Hepatocyte (in vitro differentiated cells): ENCODE measurements at regions not wholly inside any gene's neighbourhood (a gene's known extent, or its start where the extent isn't known, plus 50 kb on each side); places are given as distances from the start of the nearest gene placed in this dataset.
A peak's percentile ranks its signal among the peaks of the same experiment; 100 is the strongest.

Source experiments
- DNase-seq: peaks from one replicate; pipeline ENCODE4 v3.0.0-alpha.2; 2016; ENCODE audit warnings: low spot score
- H2AFZ ChIP-seq: fragments of 200-600 bp; sonication (generic); 2 replicates; pipeline ENCODE4 v1.6.0; 2016; ENCODE audit warnings: antibody characterized with exemption, mild to moderate bottlenecking
- H3K27ac ChIP-seq: fragments of 200-600 bp; sonication (generic); 2 replicates; pipeline ENCODE4 v1.5.1; 2016; ENCODE audit warnings: mild to moderate bottlenecking
- H3K27me3 ChIP-seq: fragments of 200-600 bp; sonication (generic); 2 replicates; pipeline ENCODE4 v1.6.1; 2016
- H3K36me3 ChIP-seq: fragments of 200-600 bp; sonication (generic); replicated peaks from 2 replicates; pipeline ENCODE4 v1.5.1; 2016; ENCODE audit warnings: low read depth; ENCODE audit not compliant: insufficient read depth
- H3K4me1 ChIP-seq: fragments of 200-600 bp; sonication (generic); 2 replicates; pipeline ENCODE4 v1.5.1; 2016; ENCODE audit warnings: mild to moderate bottlenecking, moderate library complexity; ENCODE audit not compliant: insufficient read depth
- H3K4me2 ChIP-seq: fragments of 200-600 bp; sonication (generic); 2 replicates; pipeline ENCODE4 v1.6.0; 2016
- H3K4me3 ChIP-seq: fragments of 200-600 bp; sonication (generic); 2 replicates; pipeline ENCODE4 v1.5.1; 2016; ENCODE audit warnings: mild to moderate bottlenecking
- H3K79me2 ChIP-seq: fragments of 200-600 bp; sonication (generic); 2 replicates; pipeline ENCODE4 v1.6.0; 2017; ENCODE audit warnings: mild to moderate bottlenecking
- H3K9me2 ChIP-seq: fragments of 200-600 bp; sonication (generic); replicated peaks from 2 replicates; pipeline ENCODE4 v1.6.0; 2017; ENCODE audit warnings: mild to moderate bottlenecking; ENCODE audit not compliant: insufficient read depth
- H3K9me3 ChIP-seq: fragments of 200-600 bp; sonication (generic); 2 replicates; pipeline ENCODE4 v1.5.1; 2016; ENCODE audit warnings: low read depth, mild to moderate bottlenecking
- H4K20me1 ChIP-seq: fragments of 200-600 bp; sonication (generic); 2 replicates; pipeline ENCODE4 v1.6.0; 2016; ENCODE audit warnings: mild to moderate bottlenecking; ENCODE audit not compliant: insufficient read depth, poor library complexity, severe bottlenecking
- CTCF ChIP-seq: fragments of 200-600 bp; sonication (generic); IDR thresholded peaks from 2 replicates; pipeline ENCODE4 v1.5.1; 2016; ENCODE audit warnings: antibody characterized with exemption, mild to moderate bottlenecking; ENCODE audit not compliant: poor library complexity
- EZH2 ChIP-seq: fragments of 200-600 bp; sonication (generic); IDR thresholded peaks from 2 replicates; pipeline ENCODE4 v1.6.1; 2016; ENCODE audit warnings: antibody characterized with exemption, mild to moderate bottlenecking, borderline replicate concordance
- EZH2phosphoT487 ChIP-seq: fragments of 200-600 bp; sonication (generic); IDR thresholded peaks from one replicate; pipeline ENCODE4 v1.6.1; 2018; ENCODE audit warnings: antibody characterized with exemption, mild to moderate bottlenecking, low read depth, moderate library complexity; ENCODE audit not compliant: unreplicated experiment, severe bottlenecking
- WGBS: methylation state at CpG from one replicate; pipeline ENCODE4 v1.1.6; 2016; ENCODE audit warnings: low lambda C conversion rate; ENCODE audit errors: missing lambda C conversion rate; 5-methylcytosine and 5-hydroxymethylcytosine counted together

- no peak overlapping the region for H2AFZ ChIP-seq
- H3K36me3 ChIP-seq = no peaks in the 10 kb centered on the region
- peaks cover 7% of the 10 kb centered on the region for H3K27me3 ChIP-seq
- DNase-seq = no peak
- no peaks in the 10 kb centered on the region for H3K79me2 ChIP-seq
- H3K9me2 ChIP-seq = no peaks in the 10 kb centered on the region
- no peak overlapping the region for H3K4me2 ChIP-seq
- no peaks in the 10 kb centered on the region for H3K9me3 ChIP-seq
- H3K27ac ChIP-seq = no peak overlapping the region
- H3K4me1 ChIP-seq = peaks cover 10% of the 10 kb centered on the region
- no peaks in the 10 kb centered on the region for H4K20me1 ChIP-seq
- 76% methylated on average over 12 of the region's 13 CpGs for WGBS
- TF ChIP-seq EZH2 (no peak), CTCF (no peak), EZH2phosphoT487 (no peak)
- no peak overlapping the region for H3K4me3 ChIP-seq
These were observed 453.2 kb downstream of the PTPRU start for GRCh38 chr1:29689372-29690030.

DNA sequence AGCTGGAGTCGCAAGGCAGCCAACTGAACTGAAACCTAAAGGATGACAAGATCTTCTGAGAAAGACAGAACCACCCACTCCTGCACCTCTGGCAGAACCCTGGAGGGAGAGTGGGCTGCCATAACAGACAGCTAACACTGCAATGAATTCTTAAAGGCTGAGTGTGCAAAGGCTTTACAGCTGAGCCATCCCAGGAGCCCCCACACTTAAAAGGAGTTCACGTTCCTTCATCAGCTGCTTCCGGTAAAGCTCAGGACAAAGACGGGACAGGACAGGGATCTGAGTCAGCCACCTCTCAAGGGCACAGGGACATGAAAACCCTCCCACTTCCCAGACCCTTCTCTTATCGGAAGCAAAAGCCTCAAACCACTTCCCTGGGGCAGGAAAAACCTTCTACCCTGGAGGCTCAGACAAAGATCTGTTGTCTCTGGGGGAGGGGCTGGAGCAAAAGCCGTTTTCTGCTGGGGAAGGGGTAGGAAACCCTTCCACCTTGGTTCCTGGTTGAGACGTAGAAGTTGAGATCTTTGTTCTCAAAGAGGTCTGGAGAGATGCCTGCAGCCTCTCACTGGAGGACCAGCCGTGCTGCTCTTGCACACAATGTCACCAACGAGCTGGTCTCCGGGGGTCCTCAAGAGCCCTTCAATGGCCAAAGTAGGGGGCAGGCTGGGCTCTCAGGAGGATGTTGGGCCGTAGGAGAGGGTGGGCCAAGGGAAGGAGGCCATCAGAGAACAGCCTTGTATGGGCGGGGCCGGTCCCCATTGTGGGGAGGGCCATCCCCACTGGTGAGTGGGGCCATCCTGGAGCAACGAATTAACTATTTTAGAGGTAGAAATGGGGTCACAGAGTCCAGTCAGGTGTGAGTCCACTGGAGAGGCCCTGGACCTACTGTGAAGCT lies 452.4 kb downstream of the PTPRU start:
- H4K20me1 ChIP-seq = no peaks in the 10 kb centered on the region
- H3K9me2 ChIP-seq = no peaks in the 10 kb centered on the region
- H3K79me2 ChIP-seq = no peaks in the 10 kb centered on the region
- 54% methylated on average over 13 of the region's 14 CpGs for WGBS
- no peaks in the 10 kb centered on the region for H3K9me3 ChIP-seq
- peak overlapping the region; percentile 16 for H3K4me2 ChIP-seq
- TF ChIP-seq EZH2 (no peak), CTCF (no peak), EZH2phosphoT487 (no peak)
- peaks cover 7% of the 10 kb centered on the region for H3K27me3 ChIP-seq
- DNase-seq = peak; percentile 46
- H2AFZ ChIP-seq = no peak overlapping the region
- H3K4me3 ChIP-seq = no peak overlapping the region
- no peaks in the 10 kb centered on the region for H3K36me3 ChIP-seq
- H3K4me1 ChIP-seq = peaks cover 10% of the 10 kb centered on the region
- H3K27ac ChIP-seq = peak overlapping the region; percentile 1

DNA sequence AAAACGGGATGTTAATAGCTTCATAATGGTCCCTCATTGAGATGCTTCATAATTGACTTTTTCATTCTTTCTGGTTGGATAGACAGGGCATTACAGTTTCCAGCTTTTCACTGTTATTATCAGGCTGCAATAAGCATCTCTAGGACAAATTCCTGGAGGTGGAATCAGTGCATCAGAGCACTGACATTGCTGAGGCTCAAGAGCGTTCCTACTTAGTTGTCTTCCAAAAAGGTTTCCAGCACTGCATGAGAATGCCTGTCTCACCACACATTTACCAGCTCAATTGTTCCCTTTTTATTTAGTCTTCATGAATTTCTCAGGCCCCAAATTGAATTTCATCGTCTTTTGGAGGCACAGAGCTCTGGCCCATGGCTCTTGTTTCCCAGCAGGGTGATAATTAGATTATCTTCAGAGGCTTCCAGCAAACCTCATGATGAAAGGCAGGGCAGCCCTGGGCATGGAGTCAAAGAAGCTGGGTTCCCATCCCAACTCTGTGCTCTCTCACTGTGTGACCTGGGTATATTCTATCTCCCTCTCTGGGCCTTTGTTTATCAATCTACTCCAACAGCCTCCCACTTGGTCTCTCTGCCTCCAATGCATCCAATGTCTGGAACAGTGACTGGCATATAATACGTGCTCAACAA lies 451.4 kb downstream of the PTPRU start:
- Histone ChIP-seq H3K36me3 (no peaks in the 10 kb centered on the region), H3K27ac (peak overlapping the region; percentile 1), H2AFZ (no peak overlapping the region), H3K4me2 (no peak overlapping the region), H3K4me3 (no peak overlapping the region), H3K79me2 (no peaks in the 10 kb centered on the region), H3K9me2 (no peaks in the 10 kb centered on the region), H4K20me1 (no peaks in the 10 kb centered on the region), H3K4me1 (peaks cover 10% of the 10 kb centered on the region), H3K27me3 (peaks cover 7% of the 10 kb centered on the region), H3K9me3 (no peaks in the 10 kb centered on the region)
- 67% methylated on average over 4 of the region's 4 CpGs for WGBS
- DNase-seq = no peak
- TF ChIP-seq EZH2phosphoT487 (no peak), CTCF (no peak), EZH2 (no peak)
